Ovary (tissue), 3 donors: ENCODE measurements at regions not wholly inside any gene's neighbourhood (a gene's known extent, or its start where the extent isn't known, plus 50 kb on each side); places are given as distances from the start of the nearest gene placed in this dataset.
"Not testable (repeated sequence)": the region's sequence is repeated elsewhere in the genome, so short reads cannot be mapped to it uniquely, and the experiment has no call there.

Source experiments
- CTCF ChIP-seq, 3 donors: fragments of 450-650 bp in 2 of 3; fragments of 200-600 bp in 1 of 3; IDR thresholded peaks; one replicate each; pipeline versions ENCODE4 v1.5.1 to v1.8.0; 2016 to 2022; ENCODE audit warnings: antibody characterized with exemption in 3 of 3, mild to moderate bottlenecking in 1 of 3
- EP300 ChIP-seq: sonication (generic); formaldehyde crosslinking; IDR thresholded peaks from one replicate; pipeline ENCODE4 v1.6.1; 2017; ENCODE audit warnings: antibody characterized with exemption
- POLR2A ChIP-seq: fragments of 450-650 bp; IDR thresholded peaks from one replicate; pipeline ENCODE4 v1.6.1; 2017; ENCODE audit warnings: antibody characterized with exemption, mild to moderate bottlenecking, moderate library complexity
- donor health status: DM: no; HTN: no; CAD: no.

- not testable (repeated sequence) for TF ChIP-seq CTCF (IDR thresholded peaks at IDR 0.05); EP300; POLR2A
Observed at GRCh38 chr2:97363159-97363558, 226.5 kb downstream of the ANKRD36B start.
